ENCODE measurements at regions not wholly inside any gene's neighbourhood (a gene's known extent, or its start where the extent isn't known, plus 50 kb on each side); places are given as distances from the start of the nearest gene placed in this dataset.
A peak's percentile ranks its signal among the peaks of the same experiment; 100 is the strongest.

GRCh38 chr1:239263801-239264200, 122.6 kb upstream of the CHRM3 start:
- no peaks in the 10 kb centered on the region for H3K4me1 ChIP-seq (ENCODE audit: control insufficient read depth, insufficient read depth, low read length)
- H3K9ac ChIP-seq (ENCODE audit: low read length), result no peak overlapping the region
- no peak overlapping the region for H3K4me3 ChIP-seq (ENCODE audit: low read length)
- H3K9me3 ChIP-seq (ENCODE audit: control insufficient read depth, low read length), result no peaks in the 10 kb centered on the region
- no peaks in the 10 kb centered on the region for H3K27me3 ChIP-seq (replicated peaks; ENCODE audit: control insufficient read depth, insufficient read depth, low read length)
- DNase-seq (ENCODE audit: low read depth), result no peak
- no peaks in the 10 kb centered on the region for H3K36me3 ChIP-seq (ENCODE audit: control insufficient read depth, insufficient read depth, low read length, severe bottlenecking)

DNA sequence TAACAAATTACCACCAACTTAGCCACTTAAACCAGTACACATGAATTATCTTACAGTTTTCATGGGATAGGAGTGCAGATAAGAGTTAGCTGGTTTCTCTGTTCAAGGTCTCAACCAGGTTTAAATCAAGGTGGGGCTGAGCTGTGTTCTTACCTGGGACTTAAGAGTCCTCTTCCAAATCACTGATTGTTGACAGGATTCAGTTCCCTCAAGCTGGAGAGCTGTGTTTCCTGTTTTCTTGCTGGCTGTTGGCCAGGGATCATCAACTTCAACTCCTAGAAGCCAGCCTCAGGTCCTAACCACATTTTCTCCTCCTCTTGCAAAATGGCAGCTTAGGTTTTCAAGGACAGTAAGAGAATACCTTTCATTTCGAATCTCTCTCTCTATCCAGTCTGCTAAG, 123.8 kb upstream of the CHRM3 start:
- Histone ChIP-seq H3K36me3 (ENCODE audit: control insufficient read depth, insufficient read depth, low read length, severe bottlenecking) (no peaks in the 10 kb centered on the region), H3K4me1 (ENCODE audit: control insufficient read depth, insufficient read depth, low read length) (no peaks in the 10 kb centered on the region), H3K9ac (ENCODE audit: low read length) (no peak overlapping the region), H3K9me3 (ENCODE audit: control insufficient read depth, low read length) (no peaks in the 10 kb centered on the region), H3K4me3 (ENCODE audit: low read length) (no peak overlapping the region), H3K27me3 (replicated peaks; ENCODE audit: control insufficient read depth, insufficient read depth, low read length) (no peaks in the 10 kb centered on the region)
- no peak for DNase-seq (ENCODE audit: low read depth)

DNA sequence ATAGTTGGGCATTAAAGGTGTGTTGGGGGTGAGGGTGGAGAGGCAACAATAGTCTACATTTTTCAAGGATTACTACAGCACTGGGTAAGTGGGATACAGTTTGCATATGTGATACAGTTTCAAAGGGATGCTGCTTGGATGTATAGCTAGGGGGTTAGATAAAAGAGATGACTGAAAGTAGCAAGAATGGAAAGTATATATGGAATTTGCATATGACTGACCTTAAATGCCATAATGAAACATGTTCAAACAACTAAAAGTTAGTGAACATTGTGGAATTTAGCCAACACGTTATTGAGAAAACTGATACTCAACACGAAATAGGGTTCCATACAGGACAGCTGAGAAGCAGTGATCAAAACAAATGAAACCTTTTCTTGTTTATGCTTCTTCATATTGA, 124.8 kb upstream of the CHRM3 start:
- Histone ChIP-seq H3K4me1 (ENCODE audit: control insufficient read depth, insufficient read depth, low read length) (no peaks in the 10 kb centered on the region), H3K4me3 (ENCODE audit: low read length) (no peak overlapping the region), H3K36me3 (ENCODE audit: control insufficient read depth, insufficient read depth, low read length, severe bottlenecking) (no peaks in the 10 kb centered on the region), H3K9me3 (ENCODE audit: control insufficient read depth, low read length) (peaks cover 3% of the 10 kb centered on the region), H3K9ac (ENCODE audit: low read length) (no peak overlapping the region), H3K27me3 (replicated peaks; ENCODE audit: control insufficient read depth, insufficient read depth, low read length) (no peaks in the 10 kb centered on the region)
- DNase-seq (ENCODE audit: low read depth), result no peak

GRCh38 chr1:239260842-239261241, 125.5 kb upstream of the CHRM3 start:
- Histone ChIP-seq H3K4me1 (ENCODE audit: control insufficient read depth, insufficient read depth, low read length) (no peaks in the 10 kb centered on the region), H3K27me3 (replicated peaks; ENCODE audit: control insufficient read depth, insufficient read depth, low read length) (no peaks in the 10 kb centered on the region), H3K9ac (ENCODE audit: low read length) (no peak overlapping the region), H3K9me3 (ENCODE audit: control insufficient read depth, low read length) (peaks cover 3% of the 10 kb centered on the region), H3K36me3 (ENCODE audit: control insufficient read depth, insufficient read depth, low read length, severe bottlenecking) (no peaks in the 10 kb centered on the region), H3K4me3 (ENCODE audit: low read length) (no peak overlapping the region)
- DNase-seq (ENCODE audit: low read depth), result no peak

- no peaks in the 10 kb centered on the region for H3K4me1 ChIP-seq (ENCODE audit: control insufficient read depth, insufficient read depth, low read length)
- peaks cover 6% of the 10 kb centered on the region for H3K9me3 ChIP-seq (ENCODE audit: control insufficient read depth, low read length)
- no peak for DNase-seq (ENCODE audit: low read depth)
- no peaks in the 10 kb centered on the region for H3K36me3 ChIP-seq (ENCODE audit: control insufficient read depth, insufficient read depth, low read length, severe bottlenecking)
- no peak overlapping the region for H3K9ac ChIP-seq (ENCODE audit: low read length)
- H3K4me3 ChIP-seq (ENCODE audit: low read length), result no peak overlapping the region
- no peaks in the 10 kb centered on the region for H3K27me3 ChIP-seq (replicated peaks; ENCODE audit: control insufficient read depth, insufficient read depth, low read length)
These were observed 130.7 kb upstream of the CHRM3 start for GRCh38 chr1:239255628-239256160.

- no peaks in the 10 kb centered on the region for H3K36me3 ChIP-seq (ENCODE audit: control insufficient read depth, insufficient read depth, low read length, severe bottlenecking)
- no peaks in the 10 kb centered on the region for H3K27me3 ChIP-seq (replicated peaks; ENCODE audit: control insufficient read depth, insufficient read depth, low read length)
- no peak overlapping the region for H3K4me3 ChIP-seq (ENCODE audit: low read length)
- H3K9ac ChIP-seq (ENCODE audit: low read length), result no peak overlapping the region
- H3K4me1 ChIP-seq (ENCODE audit: control insufficient read depth, insufficient read depth, low read length), result no peaks in the 10 kb centered on the region
- H3K9me3 ChIP-seq (ENCODE audit: control insufficient read depth, low read length), result peaks cover 6% of the 10 kb centered on the region
- DNase-seq (ENCODE audit: low read depth), result no peak
These were observed 131.4 kb upstream of the CHRM3 start for GRCh38 chr1:239254999-239255398.

DNA sequence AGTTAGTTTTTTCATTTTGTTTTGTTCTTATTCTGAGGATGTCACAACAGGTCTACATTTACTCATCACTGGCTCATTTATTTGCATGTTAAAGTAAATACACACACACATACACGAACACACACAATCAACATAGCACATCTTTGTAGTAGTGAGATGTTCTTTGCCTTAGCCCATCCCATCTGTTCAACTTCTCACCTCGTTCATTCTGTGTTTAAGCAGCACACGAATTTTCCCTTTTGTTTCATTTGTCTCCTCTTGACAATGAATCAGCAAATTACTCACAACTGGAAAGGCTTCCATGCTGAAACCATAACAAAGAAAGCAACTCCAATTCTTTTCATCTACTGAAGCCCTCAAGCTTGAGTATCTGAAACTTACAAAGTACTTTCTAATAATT, 133.3 kb upstream of the CHRM3 start:
- Histone ChIP-seq H3K4me3 (ENCODE audit: low read length) (no peak overlapping the region), H3K4me1 (ENCODE audit: control insufficient read depth, insufficient read depth, low read length) (no peaks in the 10 kb centered on the region), H3K27me3 (replicated peaks; ENCODE audit: control insufficient read depth, insufficient read depth, low read length) (no peaks in the 10 kb centered on the region), H3K36me3 (ENCODE audit: control insufficient read depth, insufficient read depth, low read length, severe bottlenecking) (no peaks in the 10 kb centered on the region), H3K9me3 (ENCODE audit: control insufficient read depth, low read length) (peaks cover 6% of the 10 kb centered on the region), H3K9ac (ENCODE audit: low read length) (no peak overlapping the region)
- DNase-seq (ENCODE audit: low read depth), result no peak

- no peaks in the 10 kb centered on the region for H3K4me1 ChIP-seq (ENCODE audit: control insufficient read depth, insufficient read depth, low read length)
These were observed 135.9 kb upstream of the CHRM3 start for GRCh38 chr1:239250353-239251035.

DNA sequence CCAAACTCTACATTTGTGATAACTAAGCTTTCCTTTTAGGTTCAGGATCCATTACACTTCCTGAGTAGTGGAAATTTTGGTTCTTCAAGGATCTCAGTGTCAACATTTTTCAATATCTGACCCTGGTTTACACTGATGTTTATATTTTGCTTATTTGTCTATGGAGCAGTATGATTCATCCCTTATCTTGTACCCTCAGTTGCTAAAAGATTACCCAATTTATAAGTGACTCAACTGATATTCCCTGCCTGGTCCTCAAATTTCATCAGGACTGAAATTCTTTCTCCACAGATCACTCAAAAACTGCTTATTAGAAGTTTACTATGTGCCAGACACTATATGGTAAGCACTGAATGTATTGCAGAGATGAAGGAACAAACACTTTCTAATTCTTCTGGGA, 139.1 kb upstream of the CHRM3 start:
- no peaks in the 10 kb centered on the region for H3K4me1 ChIP-seq (ENCODE audit: control insufficient read depth, insufficient read depth, low read length)
- no peak overlapping the region for H3K9ac ChIP-seq (ENCODE audit: low read length)
- H3K36me3 ChIP-seq (ENCODE audit: control insufficient read depth, insufficient read depth, low read length, severe bottlenecking), result no peaks in the 10 kb centered on the region
- H3K4me3 ChIP-seq (ENCODE audit: low read length), result no peak overlapping the region
- peak; percentile 15 for DNase-seq (ENCODE audit: low read depth)
- peaks cover 3% of the 10 kb centered on the region for H3K9me3 ChIP-seq (ENCODE audit: control insufficient read depth, low read length)
- H3K27me3 ChIP-seq (replicated peaks; ENCODE audit: control insufficient read depth, insufficient read depth, low read length), result no peaks in the 10 kb centered on the region

More at GRCh38 chr1:239250353-239251035, 135.9 kb upstream of the CHRM3 start:
- no peaks in the 10 kb centered on the region for H3K27me3 ChIP-seq (replicated peaks; ENCODE audit: control insufficient read depth, insufficient read depth, low read length)
- H3K9me3 ChIP-seq (ENCODE audit: control insufficient read depth, low read length), result peaks cover 3% of the 10 kb centered on the region
- H3K4me3 ChIP-seq (ENCODE audit: low read length), result no peak overlapping the region
- DNase-seq (ENCODE audit: low read depth), result no peak
- H3K36me3 ChIP-seq (ENCODE audit: control insufficient read depth, insufficient read depth, low read length, severe bottlenecking), result no peaks in the 10 kb centered on the region
- H3K9ac ChIP-seq (ENCODE audit: low read length), result no peak overlapping the region

DNA sequence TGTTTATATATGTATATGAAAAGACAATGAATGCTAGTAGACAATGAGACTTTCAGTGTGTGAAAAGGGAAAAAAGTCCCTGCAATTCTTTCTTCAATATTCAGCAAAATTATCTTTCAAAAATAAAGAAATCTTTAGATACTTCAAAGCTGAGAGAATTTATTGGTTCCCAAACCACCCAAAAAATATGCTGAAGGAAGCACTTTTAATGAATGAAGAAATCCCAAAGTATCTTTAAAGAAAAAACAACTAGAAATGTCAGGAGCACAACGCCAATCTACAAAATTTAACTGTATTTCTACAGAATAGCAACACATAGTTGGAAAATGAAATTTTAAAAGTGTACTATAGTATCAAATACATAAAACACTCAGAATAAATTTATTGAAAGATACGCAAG, 142.3 kb upstream of the CHRM3 start:
- Histone ChIP-seq H3K4me3 (ENCODE audit: low read length) (no peak overlapping the region), H3K4me1 (ENCODE audit: control insufficient read depth, insufficient read depth, low read length) (no peaks in the 10 kb centered on the region), H3K9me3 (ENCODE audit: control insufficient read depth, low read length) (peaks cover 4% of the 10 kb centered on the region), H3K36me3 (ENCODE audit: control insufficient read depth, insufficient read depth, low read length, severe bottlenecking) (no peaks in the 10 kb centered on the region), H3K27me3 (replicated peaks; ENCODE audit: control insufficient read depth, insufficient read depth, low read length) (no peaks in the 10 kb centered on the region), H3K9ac (ENCODE audit: low read length) (no peak overlapping the region)
- no peak for DNase-seq (ENCODE audit: low read depth)

- Histone ChIP-seq H3K4me1 (ENCODE audit: control insufficient read depth, insufficient read depth, low read length) (no peaks in the 10 kb centered on the region), H3K9ac (ENCODE audit: low read length) (no peak overlapping the region), H3K36me3 (ENCODE audit: control insufficient read depth, insufficient read depth, low read length, severe bottlenecking) (no peaks in the 10 kb centered on the region), H3K4me3 (ENCODE audit: low read length) (no peak overlapping the region), H3K9me3 (ENCODE audit: control insufficient read depth, low read length) (peaks cover 4% of the 10 kb centered on the region), H3K27me3 (replicated peaks; ENCODE audit: control insufficient read depth, insufficient read depth, low read length) (no peaks in the 10 kb centered on the region)
- DNase-seq (ENCODE audit: low read depth), result no peak
These were observed 143.4 kb upstream of the CHRM3 start for GRCh38 chr1:239243006-239243405.

DNA sequence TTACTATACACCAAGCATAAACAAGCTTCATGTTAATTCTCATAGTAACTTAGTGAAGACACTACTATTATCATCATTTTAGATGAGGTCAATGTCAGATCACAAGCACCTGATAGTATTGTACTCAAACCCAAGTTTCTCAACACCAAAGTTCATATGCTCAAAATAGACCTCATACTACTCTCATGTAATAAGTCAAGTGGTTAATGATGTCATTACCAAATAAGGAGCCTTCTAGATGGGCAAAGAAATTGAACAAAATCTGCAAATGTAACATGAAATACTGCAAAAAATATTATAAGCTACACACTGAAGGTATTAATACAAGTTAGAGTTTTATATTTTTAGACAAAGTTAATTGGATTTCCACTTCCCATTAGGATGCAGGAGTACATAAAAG, 144.0 kb upstream of the CHRM3 start:
- H3K4me1 ChIP-seq (ENCODE audit: control insufficient read depth, insufficient read depth, low read length), result no peaks in the 10 kb centered on the region
- H3K27me3 ChIP-seq (replicated peaks; ENCODE audit: control insufficient read depth, insufficient read depth, low read length), result no peaks in the 10 kb centered on the region
- H3K36me3 ChIP-seq (ENCODE audit: control insufficient read depth, insufficient read depth, low read length, severe bottlenecking), result no peaks in the 10 kb centered on the region
- H3K9me3 ChIP-seq (ENCODE audit: control insufficient read depth, low read length), result peaks cover 4% of the 10 kb centered on the region
- H3K4me3 ChIP-seq (ENCODE audit: low read length), result no peak overlapping the region
- no peak for DNase-seq (ENCODE audit: low read depth)
- no peak overlapping the region for H3K9ac ChIP-seq (ENCODE audit: low read length)

Data from adipocyte (in vitro differentiated cells).